ENCODE measurements at regions not wholly inside any gene's neighbourhood (a gene's known extent, or its start where the extent isn't known, plus 50 kb on each side); places are given as distances from the start of the nearest gene placed in this dataset.

DNA sequence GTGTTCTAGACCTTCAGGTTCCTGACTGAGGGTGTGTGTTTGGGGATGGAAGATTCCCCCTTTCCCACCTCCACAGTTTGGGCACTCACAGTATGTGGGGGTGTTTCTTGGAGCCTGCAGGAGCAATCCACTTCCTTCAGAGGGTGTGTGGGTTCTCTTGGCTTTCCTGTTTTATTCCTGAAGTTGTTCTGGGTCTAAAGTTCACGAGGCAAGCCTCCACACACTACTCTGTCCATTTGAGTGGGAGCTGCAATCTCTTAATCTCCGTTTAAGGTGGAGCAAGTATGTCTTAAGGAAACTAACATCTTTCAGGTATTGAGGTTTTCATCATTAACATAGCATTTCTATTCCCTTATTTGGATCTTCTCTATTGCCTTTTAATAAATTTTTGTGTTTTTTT, 141.8 kb downstream of the TENT5C start:
- H3K9me3 Mint-ChIP-seq: no peaks in the 10 kb centered on the region
- H3K27ac Mint-ChIP-seq: no peak overlapping the region
- H3K27me3 ChIP-seq (ENCODE audit: control insufficient read depth, insufficient read depth, low read length): peaks cover 2% of the 10 kb centered on the region
- 90% methylated on average over 2 of the region's 2 CpGs for WGBS (ENCODE audit: insufficient coverage)
- no peaks in the 10 kb centered on the region for H3K9me3 ChIP-seq (ENCODE audit: control insufficient read depth, insufficient read depth, low read length)
- peaks cover 42 to 67% of the 10 kb centered on the region in 2 donors for H3K27me3 Mint-ChIP-seq (ENCODE audit: low read depth in 2 of 2)
- H3K4me1 ChIP-seq (ENCODE audit: control insufficient read depth, insufficient read depth, low read length): no peaks in the 10 kb centered on the region
- ATAC-seq (no peak), DNase-seq (no peak)
- intact Hi-C loops (cut with micrococcal nuclease): no loop called here
- no peaks in the 10 kb centered on the region for H3K36me3 Mint-ChIP-seq
- no peaks in the 10 kb centered on the region for H3K36me3 ChIP-seq (ENCODE audit: control insufficient read depth, insufficient read depth, low read length)
- TF ChIP-seq, protein P1, sequence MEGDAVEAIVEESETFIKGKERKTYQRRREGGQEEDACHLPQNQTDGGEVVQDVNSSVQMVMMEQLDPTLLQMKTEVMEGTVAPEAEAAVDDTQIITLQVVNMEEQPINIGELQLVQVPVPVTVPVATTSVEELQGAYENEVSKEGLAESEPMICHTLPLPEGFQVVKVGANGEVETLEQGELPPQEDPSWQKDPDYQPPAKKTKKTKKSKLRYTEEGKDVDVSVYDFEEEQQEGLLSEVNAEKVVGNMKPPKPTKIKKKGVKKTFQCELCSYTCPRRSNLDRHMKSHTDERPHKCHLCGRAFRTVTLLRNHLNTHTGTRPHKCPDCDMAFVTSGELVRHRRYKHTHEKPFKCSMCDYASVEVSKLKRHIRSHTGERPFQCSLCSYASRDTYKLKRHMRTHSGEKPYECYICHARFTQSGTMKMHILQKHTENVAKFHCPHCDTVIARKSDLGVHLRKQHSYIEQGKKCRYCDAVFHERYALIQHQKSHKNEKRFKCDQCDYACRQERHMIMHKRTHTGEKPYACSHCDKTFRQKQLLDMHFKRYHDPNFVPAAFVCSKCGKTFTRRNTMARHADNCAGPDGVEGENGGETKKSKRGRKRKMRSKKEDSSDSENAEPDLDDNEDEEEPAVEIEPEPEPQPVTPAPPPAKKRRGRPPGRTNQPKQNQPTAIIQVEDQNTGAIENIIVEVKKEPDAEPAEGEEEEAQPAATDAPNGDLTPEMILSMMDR (IDR thresholded peaks at IDR 0.05): no peak
- no peak overlapping the region for H3K4me3 Mint-ChIP-seq
- H3K4me1 Mint-ChIP-seq: no peaks in the 10 kb centered on the region
- H3K27ac ChIP-seq (ENCODE audit: low read length): no peak overlapping the region
- H3K4me3 ChIP-seq (ENCODE audit: low read length): no peak overlapping the region

DNA sequence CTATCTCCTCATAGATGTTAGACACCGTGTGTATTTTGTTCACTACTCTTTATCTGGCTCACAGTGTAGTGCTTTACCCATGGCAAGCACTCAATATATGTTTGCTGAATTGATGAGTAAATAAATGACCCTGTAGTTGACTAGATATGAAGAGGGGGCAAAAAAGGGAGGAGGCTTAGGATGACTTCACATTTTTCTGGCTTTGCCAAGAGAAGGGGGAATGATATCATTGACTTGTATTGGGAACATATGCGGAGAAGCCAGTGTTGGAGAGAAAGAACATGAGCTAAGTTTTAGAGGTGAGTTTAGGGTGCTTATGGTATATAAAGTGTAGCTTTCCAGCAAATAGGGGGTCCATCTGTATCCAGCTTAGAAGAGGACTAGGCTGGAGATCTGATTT, 145.5 kb downstream of the TENT5C start:
- TF ChIP-seq, protein P1 (IDR thresholded peaks at IDR 0.05): no peak
- H3K36me3 ChIP-seq (ENCODE audit: control insufficient read depth, insufficient read depth, low read length): no peaks in the 10 kb centered on the region
- DNase-seq: no peak
- peaks cover 4% of the 10 kb centered on the region for H3K4me1 ChIP-seq (ENCODE audit: control insufficient read depth, insufficient read depth, low read length)
- no peaks in the 10 kb centered on the region for H3K9me3 Mint-ChIP-seq
- H3K27ac ChIP-seq (ENCODE audit: low read length): no peak overlapping the region
- H3K27ac Mint-ChIP-seq: no peak overlapping the region
- intact Hi-C loops (cut with micrococcal nuclease): loop anchor here (5.0 kb wide), 1 partner anchor 79 kb away; no protein-coding TSS in a partner anchor
- ATAC-seq: no peak
- H3K4me3 Mint-ChIP-seq: no peak overlapping the region
- 100% methylated on average over 2 of the region's 2 CpGs for WGBS (ENCODE audit: insufficient coverage)
- no peak overlapping the region for H3K4me3 ChIP-seq (ENCODE audit: low read length)
- peaks cover 2% of the 10 kb centered on the region for H3K27me3 ChIP-seq (ENCODE audit: control insufficient read depth, insufficient read depth, low read length)
- H3K9me3 ChIP-seq (ENCODE audit: control insufficient read depth, insufficient read depth, low read length): no peaks in the 10 kb centered on the region
- no peaks in the 10 kb centered on the region for H3K36me3 Mint-ChIP-seq
- peaks cover 28 to 52% of the 10 kb centered on the region in 2 donors for H3K27me3 Mint-ChIP-seq (ENCODE audit: low read depth in 2 of 2)
- no peaks in the 10 kb centered on the region for H3K4me1 Mint-ChIP-seq

DNA sequence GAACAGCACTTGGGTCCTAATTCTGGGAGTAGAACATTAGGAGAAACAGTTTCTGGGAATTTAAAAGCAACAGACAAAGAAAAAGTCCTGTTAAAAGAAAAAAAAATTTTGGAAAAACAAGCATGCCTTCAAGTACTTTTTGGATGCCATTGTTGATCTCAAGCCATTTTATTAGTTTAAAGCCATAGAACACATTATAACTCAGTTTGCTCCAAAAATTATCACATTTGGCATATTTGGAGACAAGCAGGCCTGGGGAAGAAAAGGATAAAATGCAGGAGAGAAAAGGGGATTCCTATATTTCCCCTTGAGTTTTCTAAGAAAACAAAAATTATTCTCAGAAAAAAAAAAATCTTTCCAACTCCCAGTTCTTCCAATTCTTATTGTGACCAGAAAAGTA, 146.8 kb downstream of the TENT5C start:
- H3K36me3 ChIP-seq (ENCODE audit: control insufficient read depth, insufficient read depth, low read length): no peaks in the 10 kb centered on the region
- no peaks in the 10 kb centered on the region for H3K36me3 Mint-ChIP-seq
- no peak overlapping the region for H3K4me3 ChIP-seq (ENCODE audit: low read length)
- DNase-seq (no peak), ATAC-seq (no peak)
- TF ChIP-seq, protein P1 (IDR thresholded peaks at IDR 0.05): no peak
- intact Hi-C loops (cut with micrococcal nuclease): loop anchor here (5.0 kb wide), 1 partner anchor 80 kb away; no protein-coding TSS in a partner anchor
- H3K27ac Mint-ChIP-seq: no peak overlapping the region
- no peaks in the 10 kb centered on the region for H3K9me3 Mint-ChIP-seq
- H3K4me1 ChIP-seq (ENCODE audit: control insufficient read depth, insufficient read depth, low read length): peaks cover 4% of the 10 kb centered on the region
- H3K4me3 Mint-ChIP-seq: no peak overlapping the region
- H3K27me3 ChIP-seq (ENCODE audit: control insufficient read depth, insufficient read depth, low read length): no peaks in the 10 kb centered on the region
- no peak overlapping the region for H3K27ac ChIP-seq (ENCODE audit: low read length)
- H3K9me3 ChIP-seq (ENCODE audit: control insufficient read depth, insufficient read depth, low read length): no peaks in the 10 kb centered on the region
- peaks cover 32 to 56% of the 10 kb centered on the region in 2 donors for H3K27me3 Mint-ChIP-seq (ENCODE audit: low read depth in 2 of 2)
- no peaks in the 10 kb centered on the region for H3K4me1 Mint-ChIP-seq

DNA sequence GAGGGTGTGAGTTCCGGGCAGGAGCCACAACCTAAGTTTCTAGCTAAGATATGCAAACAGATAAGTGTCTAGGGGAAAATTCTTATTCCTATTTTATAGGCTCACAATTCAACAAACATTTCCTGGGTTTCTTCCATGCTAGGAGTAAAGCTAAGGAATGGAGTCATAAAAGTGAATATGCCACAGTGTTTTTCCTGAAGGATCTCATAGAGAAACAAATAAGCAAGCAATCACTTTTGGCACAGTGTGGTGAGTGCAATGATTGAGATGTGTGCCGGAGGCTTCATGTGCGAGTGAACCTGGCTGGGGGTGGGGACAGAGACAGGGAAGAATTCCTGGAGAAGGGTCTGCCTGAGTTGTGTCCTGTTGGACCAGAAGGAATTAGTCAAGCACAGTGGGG, 147.4 kb downstream of the TENT5C start:
- Histone ChIP-seq H3K4me1 (ENCODE audit: control insufficient read depth, insufficient read depth, low read length) (peaks cover 4% of the 10 kb centered on the region), H3K4me3 (ENCODE audit: low read length) (no peak overlapping the region), H3K27ac (ENCODE audit: low read length) (no peak overlapping the region), H3K27me3 (ENCODE audit: control insufficient read depth, insufficient read depth, low read length) (peaks cover 3% of the 10 kb centered on the region), H3K9me3 (ENCODE audit: control insufficient read depth, insufficient read depth, low read length) (no peaks in the 10 kb centered on the region), H3K36me3 (ENCODE audit: control insufficient read depth, insufficient read depth, low read length) (no peaks in the 10 kb centered on the region)
- Mint-ChIP-seq H3K36me3 (no peaks in the 10 kb centered on the region), H3K27ac (no peak overlapping the region), H3K4me3 (no peak overlapping the region), H3K4me1 (peaks cover 2% of the 10 kb centered on the region in 2 donors), H3K9me3 (no peaks in the 10 kb centered on the region), H3K27me3 (ENCODE audit: low read depth in 2 of 2) (peaks cover 30 to 58% of the 10 kb centered on the region in 2 donors)
- DNase-seq (no peak), ATAC-seq (no peak)
- intact Hi-C loops (cut with micrococcal nuclease): loop anchor here (5.0 kb wide), 1 partner anchor 81 kb away; no protein-coding TSS in a partner anchor
- TF ChIP-seq, protein P1 (IDR thresholded peaks at IDR 0.05): no peak
- WGBS (ENCODE audit: insufficient coverage): 100% methylated on average over 2 of the region's 3 CpGs
